Activated T-cell treated with anti-CD3 and anti-CD28 coated beads, Interleukin-2, amount 50 U/mL, for 72 hours (primary cell): ENCODE measurements at regions not wholly inside any gene's neighbourhood (a gene's known extent, or its start where the extent isn't known, plus 50 kb on each side); places are given as distances from the start of the nearest gene placed in this dataset.

ENCODE experiments used
- ATAC-seq, 2 donors: fragments of 150-1000 bp; cut with Tn5 transposase; replicated peaks in 1 of 2; 2 replicates each; pipeline ENCODE4 v1.10.0; 2021; ENCODE audit warnings: moderate library complexity in 2 of 2, mild to moderate bottlenecking in 1 of 2
- DNase-seq, 2 donors: peaks; one replicate each; pipeline ENCODE4 v3.0.0; 2021 to 2022; ENCODE audit warnings: mixed read lengths in 1 of 2
- H3K27ac Mint-ChIP-seq: one replicate; pipeline ENCODE4 v1.8.0; 2022; ENCODE audit warnings: mild to moderate bottlenecking, moderate library complexity, mixed read lengths
- H3K27me3 Mint-ChIP-seq: one replicate; pipeline ENCODE4 v1.8.0; 2022; ENCODE audit warnings: low read depth, mixed read lengths
- H3K36me3 Mint-ChIP-seq, 2 donors: one replicate each; pipeline ENCODE4 v1.8.0; 2022; ENCODE audit warnings: mixed read lengths in 2 of 2, mild to moderate bottlenecking in 1 of 2; ENCODE audit not compliant: insufficient read depth in 2 of 2
- H3K4me1 Mint-ChIP-seq: one replicate; pipeline ENCODE4 v1.8.0; 2022; ENCODE audit warnings: low read depth, mixed read lengths
- H3K4me3 Mint-ChIP-seq, 2 donors: one replicate each; pipeline ENCODE4 v1.8.0; 2022; ENCODE audit warnings: mild to moderate bottlenecking in 2 of 2, mixed read lengths in 2 of 2, moderate library complexity in 2 of 2
- H3K9me3 Mint-ChIP-seq, 2 donors: one replicate each; pipeline ENCODE4 v1.8.0; 2022; ENCODE audit warnings: mixed read lengths in 2 of 2

DNA sequence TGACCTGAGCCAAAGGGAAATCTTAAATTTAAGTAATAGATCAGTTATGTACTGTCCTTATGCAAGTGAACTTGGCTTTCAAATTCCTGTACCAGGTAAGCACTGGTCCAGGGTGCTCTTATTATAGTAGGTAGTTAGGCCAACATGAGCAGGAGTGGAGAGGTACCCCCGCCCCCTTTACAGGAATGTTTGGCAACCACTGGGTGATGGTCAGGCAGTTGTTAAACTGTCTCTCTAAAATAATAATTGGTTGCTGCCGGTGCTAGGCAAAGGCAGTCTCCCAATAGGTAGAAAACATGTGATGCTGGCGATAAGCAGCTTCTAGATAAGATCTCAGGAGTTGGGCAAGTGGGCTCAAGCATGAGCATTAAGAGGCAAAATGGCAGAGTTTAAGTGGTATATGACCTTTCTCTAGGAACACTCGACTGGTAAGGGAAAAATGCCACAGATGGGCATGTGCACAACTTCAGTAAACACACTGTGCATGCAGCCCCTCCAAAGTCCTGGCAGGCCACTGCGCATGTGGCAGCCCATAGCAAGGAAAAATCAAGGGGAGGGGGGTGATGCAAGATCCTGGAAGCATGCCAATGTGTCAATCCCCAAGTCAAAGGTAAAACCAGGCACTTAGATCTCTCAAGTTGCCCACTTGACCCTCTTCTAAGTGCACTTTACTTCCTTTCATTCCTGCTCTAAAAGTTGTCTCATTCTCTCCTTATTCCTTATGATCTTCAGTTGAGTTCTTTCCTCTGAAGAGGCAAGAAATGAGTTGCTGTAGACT, 1239.7 kb downstream of the C4orf33 start:
- Mint-ChIP-seq H3K4me3 (no peak overlapping the region), H3K4me1 (no peaks in the 10 kb centered on the region), H3K27me3 (no peaks in the 10 kb centered on the region), H3K36me3 (no peaks in the 10 kb centered on the region), H3K9me3 (peaks cover 0 to 7% of the 10 kb centered on the region in 2 donors), H3K27ac (no peak overlapping the region)
- ATAC-seq, result no peak
- DNase-seq, result no peak

- Mint-ChIP-seq H3K4me3 (no peak overlapping the region), H3K27me3 (no peaks in the 10 kb centered on the region), H3K9me3 (peaks cover 0 to 7% of the 10 kb centered on the region in 2 donors), H3K27ac (no peak overlapping the region), H3K36me3 (no peaks in the 10 kb centered on the region), H3K4me1 (no peaks in the 10 kb centered on the region)
- DNase-seq (no peak), ATAC-seq (no peak)
These were observed 1240.7 kb downstream of the C4orf33 start for GRCh38 chr4:130336585-130337217.

DNA sequence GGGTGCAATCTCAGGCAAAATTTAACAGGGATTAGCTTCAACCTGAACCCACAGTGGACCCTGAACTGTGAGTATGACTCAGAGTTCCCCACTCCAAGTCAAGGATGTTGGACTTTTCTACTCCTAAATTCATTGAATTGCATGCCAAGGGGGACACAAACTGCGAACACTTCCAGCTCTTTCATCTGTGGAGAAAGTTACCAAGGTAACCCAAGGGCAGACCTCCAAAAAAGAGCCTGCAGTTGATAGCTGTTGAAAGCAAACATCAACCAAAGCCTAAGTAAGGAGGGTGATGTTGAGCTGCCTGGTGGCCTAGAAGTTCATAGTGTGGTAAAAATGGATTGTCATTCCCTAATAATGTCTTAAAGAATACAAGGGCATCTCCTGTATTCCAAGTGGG, 1242.9 kb downstream of the C4orf33 start:
- Mint-ChIP-seq H3K4me1 (no peaks in the 10 kb centered on the region), H3K36me3 (no peaks in the 10 kb centered on the region), H3K27me3 (no peaks in the 10 kb centered on the region), H3K4me3 (no peak overlapping the region), H3K27ac (no peak overlapping the region), H3K9me3 (peaks cover 0 to 7% of the 10 kb centered on the region in 2 donors)
- ATAC-seq (no peak), DNase-seq (no peak)

- no peak for DNase-seq
These were observed 1253.8 kb downstream of the C4orf33 start for GRCh38 chr4:130349745-130350144.

GRCh38 chr4:130356873-130357272, 1260.9 kb downstream of the C4orf33 start:
- H3K9me3 Mint-ChIP-seq, result no peaks in the 10 kb centered on the region
- no peak overlapping the region for H3K27ac Mint-ChIP-seq
- H3K4me1 Mint-ChIP-seq, result no peaks in the 10 kb centered on the region
- ATAC-seq, result no peak
- H3K27me3 Mint-ChIP-seq, result no peaks in the 10 kb centered on the region
- no peak overlapping the region for H3K4me3 Mint-ChIP-seq
- DNase-seq, result no peak
- no peaks in the 10 kb centered on the region for H3K36me3 Mint-ChIP-seq

More at GRCh38 chr4:130349745-130350144, 1253.8 kb downstream of the C4orf33 start:
- no peak for ATAC-seq
- no peaks in the 10 kb centered on the region for H3K27me3 Mint-ChIP-seq
- H3K36me3 Mint-ChIP-seq, result no peaks in the 10 kb centered on the region
- H3K27ac Mint-ChIP-seq, result no peak overlapping the region
- no peak overlapping the region for H3K4me3 Mint-ChIP-seq
- H3K9me3 Mint-ChIP-seq, result peaks cover 2 to 3% of the 10 kb centered on the region in 2 donors
- no peaks in the 10 kb centered on the region for H3K4me1 Mint-ChIP-seq

GRCh38 chr4:130359542-130359941, 1263.6 kb downstream of the C4orf33 start:
- no peak for DNase-seq
- Mint-ChIP-seq H3K9me3 (no peaks in the 10 kb centered on the region), H3K4me3 (no peak overlapping the region), H3K36me3 (no peaks in the 10 kb centered on the region), H3K27ac (no peak overlapping the region), H3K4me1 (no peaks in the 10 kb centered on the region), H3K27me3 (no peaks in the 10 kb centered on the region)
- no peak for ATAC-seq

GRCh38 chr4:130361616-130362015, 1265.7 kb downstream of the C4orf33 start:
- H3K9me3 Mint-ChIP-seq, result peaks cover 0 to 4% of the 10 kb centered on the region in 2 donors
- H3K4me1 Mint-ChIP-seq, result no peaks in the 10 kb centered on the region
- H3K4me3 Mint-ChIP-seq, result no peak overlapping the region
- ATAC-seq (no peak), DNase-seq (no peak)
- H3K27me3 Mint-ChIP-seq, result no peaks in the 10 kb centered on the region
- H3K36me3 Mint-ChIP-seq, result no peaks in the 10 kb centered on the region
- no peak overlapping the region for H3K27ac Mint-ChIP-seq

DNA sequence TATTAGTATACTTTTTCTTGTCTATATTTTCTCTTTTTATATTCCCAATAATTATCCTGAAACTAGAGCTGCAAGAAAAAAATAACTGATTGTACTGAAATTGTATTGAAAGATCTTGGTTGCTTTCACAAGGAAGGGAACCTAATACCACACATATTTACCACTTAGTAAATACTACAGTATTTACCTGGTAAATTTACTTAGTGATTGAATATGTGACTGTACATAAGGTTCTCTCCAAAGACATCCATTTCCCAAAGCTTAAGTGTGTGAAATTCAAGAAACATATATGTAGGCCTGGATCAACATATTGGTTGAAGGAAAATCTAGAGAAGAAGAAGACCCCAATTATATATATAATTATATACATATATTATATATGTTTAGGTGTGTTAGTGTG, 1272.7 kb downstream of the C4orf33 start:
- Mint-ChIP-seq H3K27ac (no peak overlapping the region), H3K9me3 (peaks cover 5 to 6% of the 10 kb centered on the region in 2 donors), H3K4me1 (no peaks in the 10 kb centered on the region), H3K36me3 (no peaks in the 10 kb centered on the region), H3K4me3 (no peak overlapping the region), H3K27me3 (no peaks in the 10 kb centered on the region)
- DNase-seq (no peak), ATAC-seq (no peak)

GRCh38 chr4:130393231-130393630, 1297.3 kb downstream of the C4orf33 start:
- H3K27me3 Mint-ChIP-seq, result no peaks in the 10 kb centered on the region
- no peaks in the 10 kb centered on the region for H3K4me1 Mint-ChIP-seq
- H3K36me3 Mint-ChIP-seq, result no peaks in the 10 kb centered on the region
- H3K9me3 Mint-ChIP-seq, result peaks cover 0 to 2% of the 10 kb centered on the region in 2 donors
- H3K27ac Mint-ChIP-seq, result no peak overlapping the region
- no peak overlapping the region for H3K4me3 Mint-ChIP-seq
- DNase-seq, result no peak
- no peak for ATAC-seq

DNA sequence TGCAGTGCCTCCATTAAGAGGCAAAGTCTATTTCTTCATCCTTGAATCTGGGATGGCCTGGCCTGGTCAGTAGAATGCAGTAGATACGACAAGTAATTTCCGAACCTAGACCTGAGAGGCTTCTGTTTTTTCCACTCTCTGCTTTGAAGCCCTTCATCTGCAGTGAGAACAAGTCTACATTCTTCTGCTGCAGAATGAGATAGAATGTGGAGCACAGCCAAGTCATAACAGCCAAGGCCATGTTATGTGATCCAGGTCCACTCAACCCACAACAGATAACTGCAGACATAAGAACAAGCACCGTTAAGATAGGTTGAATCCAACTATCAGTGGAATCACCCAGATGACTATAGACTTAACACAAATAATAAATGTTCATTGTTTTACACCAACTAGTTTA, 1297.7 kb downstream of the C4orf33 start:
- Mint-ChIP-seq H3K36me3 (no peaks in the 10 kb centered on the region), H3K4me1 (no peaks in the 10 kb centered on the region), H3K27ac (no peak overlapping the region), H3K9me3 (peaks cover 0 to 2% of the 10 kb centered on the region in 2 donors), H3K27me3 (no peaks in the 10 kb centered on the region), H3K4me3 (no peak overlapping the region)
- no peak for ATAC-seq
- DNase-seq, result no peak

GRCh38 chr4:130395871-130396270, 1299.9 kb downstream of the C4orf33 start:
- Mint-ChIP-seq H3K4me1 (no peaks in the 10 kb centered on the region), H3K9me3 (peaks cover 4 to 9% of the 10 kb centered on the region in 2 donors), H3K4me3 (no peak overlapping the region), H3K27ac (no peak overlapping the region), H3K27me3 (no peaks in the 10 kb centered on the region), H3K36me3 (no peaks in the 10 kb centered on the region)
- DNase-seq, result no peak
- ATAC-seq, result no peak

DNA sequence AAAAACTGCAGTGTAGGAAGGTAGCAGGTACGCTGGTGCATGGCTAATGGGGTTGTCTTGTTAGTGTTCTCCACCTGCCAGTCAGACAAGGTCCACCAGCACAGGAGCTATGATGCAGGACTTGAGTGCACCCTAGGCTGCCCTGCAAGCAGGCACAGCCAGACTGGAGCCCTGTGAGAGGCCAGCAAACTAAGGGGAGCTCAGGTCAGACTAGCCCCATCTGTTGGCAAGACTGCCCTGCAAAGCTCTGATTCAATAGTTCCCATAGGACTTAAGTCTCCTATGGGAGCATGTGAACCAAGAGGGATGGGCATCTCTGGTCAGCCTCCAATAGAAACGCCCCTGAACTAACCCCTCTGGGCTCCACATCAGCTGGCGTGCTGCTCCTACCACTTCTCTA, 1307.3 kb downstream of the C4orf33 start:
- no peak for ATAC-seq
- H3K9me3 Mint-ChIP-seq, result peaks cover 5 to 17% of the 10 kb centered on the region in 2 donors
- no peaks in the 10 kb centered on the region for H3K4me1 Mint-ChIP-seq
- H3K4me3 Mint-ChIP-seq, result no peak overlapping the region
- no peak for DNase-seq
- no peaks in the 10 kb centered on the region for H3K36me3 Mint-ChIP-seq
- H3K27me3 Mint-ChIP-seq, result no peaks in the 10 kb centered on the region
- H3K27ac Mint-ChIP-seq, result no peak overlapping the region

- no peak for DNase-seq
- no peak for ATAC-seq
- no peaks in the 10 kb centered on the region for H3K36me3 Mint-ChIP-seq
- H3K4me1 Mint-ChIP-seq, result no peaks in the 10 kb centered on the region
- peaks cover 0 to 4% of the 10 kb centered on the region in 2 donors for H3K9me3 Mint-ChIP-seq
- H3K27me3 Mint-ChIP-seq, result no peaks in the 10 kb centered on the region
- no peak overlapping the region for H3K27ac Mint-ChIP-seq
- no peak overlapping the region for H3K4me3 Mint-ChIP-seq
These were observed 1320.3 kb downstream of the C4orf33 start for GRCh38 chr4:130416228-130416627.
